Activated naive CD4-positive, alpha-beta T cell treated with anti-CD3 and anti-CD28 coated beads for 36 hours (primary cell): ENCODE measurements at regions not wholly inside any gene's neighbourhood (a gene's known extent, or its start where the extent isn't known, plus 50 kb on each side); places are given as distances from the start of the nearest gene placed in this dataset.
A peak's percentile ranks its signal among the peaks of the same experiment; 100 is the strongest.

Source experiments
- CTCF ChIA-PET: fragments of 350-600 bp; sonication (Branson Sonifier 250); formaldehyde crosslinking; loops from one replicate; lab custom pipeline; 2021; ENCODE audit warnings: antibody characterized with exemption; lab: Charles Lee
- DNase-seq: peaks from one replicate; pipeline ENCODE4 v3.0.0-alpha.2; 2020
- H3K27ac Mint-ChIP-seq: one replicate; pipeline ENCODE4 v1.8.0; 2021; ENCODE audit warnings: mild to moderate bottlenecking, mixed read lengths
- H3K27me3 Mint-ChIP-seq: one replicate; pipeline ENCODE4 v1.8.0; 2021; ENCODE audit warnings: low read depth, mixed read lengths
- H3K36me3 Mint-ChIP-seq: one replicate; pipeline ENCODE4 v1.8.0; 2021; ENCODE audit warnings: low read depth, mixed read lengths
- H3K4me1 Mint-ChIP-seq: one replicate; pipeline ENCODE4 v1.8.0; 2021; ENCODE audit warnings: low read depth, mixed read lengths
- H3K4me3 Mint-ChIP-seq: one replicate; pipeline ENCODE4 v1.8.0; 2021; ENCODE audit warnings: mild to moderate bottlenecking, moderate library complexity, mixed read lengths
- H3K9me3 Mint-ChIP-seq: one replicate; pipeline ENCODE4 v1.8.0; 2021; ENCODE audit warnings: mixed read lengths
- intact Hi-C: fragments of 100-400 bp; cut with micrococcal nuclease; formaldehyde crosslinking; loops from one replicate; pipeline ENCODE4 v1.15.1; 2023

DNA sequence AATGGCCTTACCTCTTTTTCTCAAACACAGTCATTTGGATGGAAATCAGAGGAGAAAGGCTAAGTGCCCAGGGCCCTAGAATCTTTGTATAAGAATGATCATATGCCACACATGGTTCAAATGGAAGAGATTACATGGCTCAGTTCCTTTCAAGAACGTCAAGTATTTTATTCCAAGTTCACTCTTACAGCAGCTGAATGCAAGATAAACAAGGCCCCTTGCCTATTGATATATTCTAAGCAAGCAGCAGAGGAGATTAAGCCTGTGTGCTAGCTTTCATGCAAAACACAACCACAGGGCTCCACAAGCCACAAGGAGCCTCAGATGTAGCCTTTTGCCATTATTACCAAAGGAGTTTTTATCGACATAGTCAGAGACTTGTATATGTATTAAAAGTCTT is 55.3 kb upstream of the SLCO6A1 start:
- no peak for DNase-seq
- Mint-ChIP-seq H3K36me3 (peaks cover 2% of the 10 kb centered on the region), H3K4me3 (no peak overlapping the region), H3K27me3 (peaks cover 10% of the 10 kb centered on the region), H3K27ac (no peak overlapping the region), H3K4me1 (no peaks in the 10 kb centered on the region), H3K9me3 (peaks cover 5% of the 10 kb centered on the region)
- intact Hi-C loops = no loop called here
- CTCF ChIA-PET = interaction anchor here (0.8 kb wide), 1 partner anchor 9 kb away, joined by 3 read pairs; no protein-coding TSS in a partner anchor

DNA sequence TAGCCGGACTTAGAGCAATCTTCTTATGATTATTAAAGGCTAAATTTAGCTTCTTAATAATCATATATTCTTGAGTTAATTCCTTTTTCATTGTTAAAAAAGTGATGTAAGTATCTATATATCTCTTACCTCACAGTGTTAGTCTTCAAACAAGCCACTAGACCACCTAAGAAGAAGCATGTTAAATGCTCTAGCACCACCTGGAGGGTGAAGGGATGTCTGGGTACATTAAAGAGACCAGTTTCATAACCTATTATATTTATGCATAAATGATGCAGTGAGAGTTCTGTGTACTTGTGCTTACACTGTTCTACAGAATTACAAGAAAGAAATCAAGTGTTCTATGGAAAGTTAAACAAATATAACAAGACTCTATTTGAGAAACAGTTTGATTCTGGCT is 55.9 kb upstream of the SLCO6A1 start:
- Mint-ChIP-seq H3K27ac (no peak overlapping the region), H3K36me3 (peaks cover under 1% of the 10 kb centered on the region), H3K9me3 (peaks cover 3% of the 10 kb centered on the region), H3K27me3 (peaks cover 10% of the 10 kb centered on the region), H3K4me1 (no peaks in the 10 kb centered on the region), H3K4me3 (no peak overlapping the region)
- no peak for DNase-seq
- intact Hi-C loops = no loop called here
- CTCF ChIA-PET = interaction anchor here (0.8 kb wide), 1 partner anchor 8 kb away, joined by 3 read pairs; no protein-coding TSS in a partner anchor

DNA sequence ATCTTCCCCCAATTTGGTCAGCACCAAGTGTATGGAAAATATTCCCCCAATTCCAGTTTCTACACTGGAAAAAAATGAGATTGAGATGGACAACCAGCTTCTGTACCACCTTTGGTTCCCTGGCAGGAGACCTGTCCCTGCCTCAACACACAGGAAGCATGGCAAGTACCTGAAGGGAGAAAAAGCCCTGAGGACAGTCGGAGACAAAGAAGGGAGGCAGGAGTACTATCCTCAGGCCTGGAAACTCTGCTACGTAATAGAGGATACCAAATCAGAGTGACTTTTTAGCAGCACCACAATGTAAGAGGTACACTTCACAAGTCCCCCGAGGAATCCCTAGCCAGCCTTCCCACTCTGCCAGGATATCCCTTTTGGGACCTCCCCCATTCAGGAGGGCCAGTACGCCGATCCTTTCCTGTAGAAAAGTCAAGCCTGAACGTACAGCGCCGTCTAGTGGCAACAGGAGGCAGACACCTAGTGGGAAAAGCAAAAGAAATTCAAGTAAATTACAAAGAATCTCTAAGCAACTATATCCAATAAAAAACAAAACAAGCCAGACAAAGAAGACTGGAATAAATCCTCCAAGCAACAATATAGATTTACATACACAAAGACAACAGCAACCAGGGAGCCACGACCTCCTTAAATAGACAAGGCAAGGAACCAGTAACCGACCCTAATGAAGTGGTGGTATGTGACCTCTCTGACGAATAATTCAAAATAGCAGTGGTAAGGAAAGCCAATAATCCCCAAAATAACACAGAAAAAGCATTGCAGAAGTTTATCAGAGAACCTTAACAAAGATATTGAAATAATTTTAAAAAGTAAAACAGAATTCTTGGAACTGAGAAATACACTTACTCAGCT is 63.3 kb upstream of the SLCO6A1 start:
- no peaks in the 10 kb centered on the region for H3K36me3 Mint-ChIP-seq
- no peak overlapping the region for H3K27ac Mint-ChIP-seq
- peaks cover 4% of the 10 kb centered on the region for H3K27me3 Mint-ChIP-seq
- peak; percentile 36 for DNase-seq
- H3K4me1 Mint-ChIP-seq = no peaks in the 10 kb centered on the region
- intact Hi-C loops = no loop called here
- CTCF ChIA-PET = interaction anchor here (0.6 to 0.8 kb wide), 2 partner anchors 25 to 119 kb away, joined by 3 to 4 read pairs; no protein-coding TSS in a partner anchor
- peaks cover 3% of the 10 kb centered on the region for H3K9me3 Mint-ChIP-seq
- no peak overlapping the region for H3K4me3 Mint-ChIP-seq

DNA sequence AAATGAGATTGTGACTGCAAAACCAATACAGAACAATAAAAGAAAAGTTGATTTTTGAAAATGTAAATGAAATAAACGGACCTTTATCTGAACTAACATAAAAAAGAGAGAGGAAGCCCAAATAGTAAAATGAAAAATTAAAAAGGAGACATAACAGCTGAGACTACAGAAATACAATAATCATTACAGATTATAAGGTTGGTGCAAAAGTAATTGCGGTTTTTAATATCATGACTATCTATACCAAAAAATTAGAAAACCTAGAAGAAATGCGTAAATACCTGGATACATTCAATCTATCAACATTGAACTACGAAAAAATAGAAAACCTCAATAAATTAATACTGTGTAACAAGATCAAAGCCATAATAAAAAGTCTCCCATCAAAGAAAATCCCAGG is 71.9 kb upstream of the SLCO6A1 start:
- intact Hi-C loops = no loop called here
- Mint-ChIP-seq H3K9me3 (peaks cover 3% of the 10 kb centered on the region), H3K27me3 (peaks cover 13% of the 10 kb centered on the region), H3K4me1 (no peaks in the 10 kb centered on the region), H3K4me3 (no peak overlapping the region), H3K36me3 (no peaks in the 10 kb centered on the region), H3K27ac (no peak overlapping the region)
- no peak for DNase-seq
- CTCF ChIA-PET = no interaction called here

DNA sequence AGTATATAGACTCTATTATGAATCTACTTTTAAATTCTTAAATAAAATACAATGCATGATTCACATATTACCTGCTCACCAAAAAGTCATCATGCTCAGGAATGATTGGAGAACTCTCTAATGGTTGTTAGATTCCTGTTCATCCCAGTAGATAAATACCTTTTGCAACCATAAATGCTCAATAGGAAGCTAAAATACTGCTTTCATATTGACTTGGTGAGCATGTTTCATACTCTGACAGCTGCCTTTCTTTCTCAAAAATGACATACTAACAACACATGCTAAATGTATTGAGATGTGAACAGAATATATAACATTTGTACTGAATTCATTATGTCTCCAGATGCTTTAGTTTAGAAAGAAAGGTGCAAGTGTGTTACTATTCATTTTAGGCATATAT is 79.6 kb upstream of the SLCO6A1 start:
- DNase-seq = no peak
- Mint-ChIP-seq H3K9me3 (no peaks in the 10 kb centered on the region), H3K27ac (no peak overlapping the region), H3K4me1 (no peaks in the 10 kb centered on the region), H3K27me3 (peaks cover 2% of the 10 kb centered on the region), H3K4me3 (no peak overlapping the region), H3K36me3 (no peaks in the 10 kb centered on the region)
- CTCF ChIA-PET = no interaction called here
- intact Hi-C loops = no loop called here

DNA sequence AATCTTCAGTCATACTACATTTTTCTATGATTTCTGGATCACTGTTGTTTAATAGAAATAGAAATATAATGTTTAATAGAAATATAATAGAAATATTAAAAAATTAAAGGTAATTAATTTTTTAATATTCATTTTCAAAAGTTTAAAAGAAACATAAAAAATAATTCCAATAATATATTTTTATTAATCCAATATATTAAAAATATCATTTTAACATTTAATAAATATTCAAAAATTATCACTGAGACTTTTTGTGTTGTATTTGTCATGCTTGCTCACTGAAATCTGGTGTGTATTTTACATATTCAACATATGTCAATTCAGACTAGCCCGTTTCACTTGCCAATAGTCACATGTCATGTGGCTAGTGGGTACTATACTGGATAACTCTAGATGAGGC is 80.6 kb upstream of the SLCO6A1 start:
- no peak for DNase-seq
- no peaks in the 10 kb centered on the region for H3K36me3 Mint-ChIP-seq
- no peaks in the 10 kb centered on the region for H3K27me3 Mint-ChIP-seq
- CTCF ChIA-PET = no interaction called here
- no peaks in the 10 kb centered on the region for H3K9me3 Mint-ChIP-seq
- no peak overlapping the region for H3K4me3 Mint-ChIP-seq
- no peak overlapping the region for H3K27ac Mint-ChIP-seq
- H3K4me1 Mint-ChIP-seq = no peaks in the 10 kb centered on the region
- intact Hi-C loops = no loop called here

DNA sequence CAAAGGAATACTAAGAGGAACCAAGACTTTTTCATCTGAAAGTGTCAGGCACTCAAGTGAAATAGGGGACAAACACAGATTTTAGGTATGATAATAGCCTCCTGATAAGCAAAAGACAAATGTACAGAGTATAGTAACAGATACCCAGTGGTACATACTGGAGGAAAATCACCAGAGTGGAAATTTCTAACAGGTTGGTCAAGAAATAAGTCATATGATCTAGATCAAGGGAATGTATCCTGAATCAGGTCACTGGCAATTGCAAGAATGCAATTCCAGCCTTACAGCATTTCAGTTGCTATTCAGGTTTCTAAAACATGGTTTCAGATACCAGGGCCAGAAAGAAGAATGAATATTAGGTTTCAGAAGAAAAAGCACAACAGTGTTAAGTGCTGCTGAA is 82.2 kb upstream of the SLCO6A1 start:
- intact Hi-C loops = loop anchor here (5.0 kb wide), 1 partner anchor 211 kb away; no protein-coding TSS in a partner anchor
- H3K4me3 Mint-ChIP-seq = no peak overlapping the region
- no peaks in the 10 kb centered on the region for H3K27me3 Mint-ChIP-seq
- CTCF ChIA-PET = interaction anchor here (0.6 kb wide), 1 partner anchor 894 kb away, joined by 3 read pairs; no protein-coding TSS in a partner anchor
- H3K27ac Mint-ChIP-seq = no peak overlapping the region
- DNase-seq = no peak
- no peaks in the 10 kb centered on the region for H3K36me3 Mint-ChIP-seq
- no peaks in the 10 kb centered on the region for H3K4me1 Mint-ChIP-seq
- no peaks in the 10 kb centered on the region for H3K9me3 Mint-ChIP-seq

DNA sequence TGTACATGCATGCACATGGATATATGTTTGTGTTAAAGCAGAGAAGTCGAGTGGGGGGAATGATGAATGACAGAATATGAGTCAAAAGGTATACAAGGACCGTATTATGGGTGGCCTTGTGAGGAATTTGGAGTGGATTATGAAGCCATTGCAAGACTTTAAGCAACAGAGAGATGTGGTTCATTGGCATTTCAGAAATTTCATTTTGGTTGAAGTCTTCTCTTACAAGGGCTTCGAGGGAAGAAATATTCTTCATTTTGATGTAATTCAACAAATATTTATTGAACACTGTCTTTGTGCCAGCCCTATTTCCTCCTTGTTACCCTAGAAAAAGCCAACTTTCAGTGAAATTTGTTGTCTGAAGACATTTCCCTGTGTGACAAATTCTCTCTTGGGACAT is 83.9 kb upstream of the SLCO6A1 start:
- CTCF ChIA-PET = interaction anchor here (0.5 to 1.2 kb wide), 4 partner anchors 74 to 463 kb away, joined by 3 to 5 read pairs (median 4); no protein-coding TSS in a partner anchor
- H3K4me3 Mint-ChIP-seq = no peak overlapping the region
- no peaks in the 10 kb centered on the region for H3K36me3 Mint-ChIP-seq
- H3K27ac Mint-ChIP-seq = no peak overlapping the region
- DNase-seq = no peak
- intact Hi-C loops = loop anchor here (1.0 to 5.0 kb wide), 6 partner anchors 88 to 642 kb away; no protein-coding TSS in a partner anchor
- H3K4me1 Mint-ChIP-seq = no peaks in the 10 kb centered on the region
- H3K9me3 Mint-ChIP-seq = no peaks in the 10 kb centered on the region
- peaks cover 2% of the 10 kb centered on the region for H3K27me3 Mint-ChIP-seq

DNA sequence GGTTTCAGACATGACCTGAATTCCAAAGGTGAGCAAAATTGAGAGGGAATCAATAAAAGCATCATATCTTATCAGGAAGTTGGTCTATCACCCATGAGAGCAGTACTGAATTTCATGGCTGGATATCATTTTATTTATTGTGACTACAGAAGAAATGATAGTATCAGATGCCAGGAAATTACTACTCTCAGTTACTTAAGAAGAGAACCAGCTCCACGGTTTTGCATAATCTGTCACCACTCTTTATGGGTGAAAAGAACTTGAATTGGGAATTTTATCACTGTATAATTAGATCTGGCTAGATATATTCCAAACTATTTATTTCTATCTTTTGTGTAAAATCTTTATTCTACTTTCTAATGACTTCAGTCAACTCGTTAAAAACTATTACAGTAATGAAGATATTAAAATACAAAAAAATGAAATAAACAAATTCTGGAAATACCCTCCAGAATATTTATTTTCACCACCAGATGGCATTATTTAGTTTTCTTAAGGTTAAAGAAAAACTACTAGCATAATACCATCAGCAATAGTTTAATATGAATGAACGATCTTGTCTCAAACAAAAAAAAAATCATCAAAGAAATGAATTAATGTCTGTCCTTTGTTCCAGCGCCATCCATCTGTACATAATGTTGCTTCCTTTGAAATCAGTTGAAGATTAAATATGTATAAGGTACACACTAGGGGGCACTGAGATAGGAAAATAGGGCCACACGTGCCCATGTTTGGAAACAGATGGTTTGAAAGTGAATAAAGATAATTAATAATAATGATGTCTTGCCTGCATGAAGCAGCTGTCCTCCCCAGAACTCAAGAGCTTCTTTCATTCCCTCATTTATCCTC is 84.7 kb upstream of the SLCO6A1 start:
- CTCF ChIA-PET = interaction anchor here (0.5 to 1.8 kb wide), 7 partner anchors 73 to 641 kb away, joined by 3 to 6 read pairs (median 4); no protein-coding TSS in a partner anchor
- no peaks in the 10 kb centered on the region for H3K9me3 Mint-ChIP-seq
- no peak overlapping the region for H3K27ac Mint-ChIP-seq
- intact Hi-C loops = loop anchor here (1.0 to 5.0 kb wide), 6 partner anchors 87 to 641 kb away; no protein-coding TSS in a partner anchor
- no peaks in the 10 kb centered on the region for H3K36me3 Mint-ChIP-seq
- H3K4me1 Mint-ChIP-seq = no peaks in the 10 kb centered on the region
- DNase-seq = no peak
- H3K4me3 Mint-ChIP-seq = no peak overlapping the region
- peaks cover 6% of the 10 kb centered on the region for H3K27me3 Mint-ChIP-seq

DNA sequence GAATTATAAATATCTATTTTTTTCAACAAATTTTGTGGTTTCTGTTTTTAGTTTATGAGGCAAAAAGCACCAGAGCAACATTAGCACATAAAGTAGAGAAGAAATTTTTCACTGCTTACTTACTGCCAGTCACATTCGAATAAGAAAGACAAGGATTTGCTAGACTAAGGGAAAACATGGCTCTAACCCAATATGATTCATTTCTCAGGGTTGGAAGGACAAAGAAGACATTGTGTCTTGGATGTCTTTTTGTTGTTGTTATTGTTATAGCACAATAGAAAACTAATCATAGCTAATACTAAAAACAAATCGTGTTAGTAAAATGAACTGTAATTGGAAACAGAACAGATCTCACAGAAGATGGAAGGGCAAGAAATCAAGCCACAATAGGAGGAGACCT is 90.9 kb upstream of the SLCO6A1 start:
- no peak overlapping the region for H3K27ac Mint-ChIP-seq
- intact Hi-C loops = loop anchor here (10.0 kb wide), 1 partner anchor 885 kb away; no protein-coding TSS in a partner anchor
- CTCF ChIA-PET = no interaction called here

DNA sequence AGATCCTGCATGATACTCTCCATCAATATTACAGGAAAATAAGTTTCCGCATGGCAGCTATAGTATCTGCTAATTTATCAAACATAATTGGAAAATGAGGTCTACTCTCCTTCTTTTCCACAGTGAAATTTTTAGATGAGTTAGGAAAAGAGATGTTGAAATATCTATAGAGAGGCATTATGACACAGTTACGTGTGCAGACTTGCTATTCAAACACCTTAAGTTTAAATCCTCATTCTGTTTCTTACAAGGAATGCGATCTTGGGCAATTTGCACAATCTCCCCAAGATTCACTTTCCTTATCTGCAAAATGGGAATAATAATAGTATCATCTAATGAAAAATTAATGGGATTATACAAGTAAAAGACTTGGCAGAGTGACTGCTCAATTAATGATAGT is 91.7 kb upstream of the SLCO6A1 start:
- peaks cover 7% of the 10 kb centered on the region for H3K4me1 Mint-ChIP-seq
- H3K27me3 Mint-ChIP-seq = peaks cover 6% of the 10 kb centered on the region
- H3K9me3 Mint-ChIP-seq = peaks cover 5% of the 10 kb centered on the region
- intact Hi-C loops = loop anchor here (10.0 kb wide), 1 partner anchor 884 kb away; no protein-coding TSS in a partner anchor
- no peaks in the 10 kb centered on the region for H3K36me3 Mint-ChIP-seq
- no peak overlapping the region for H3K27ac Mint-ChIP-seq
- H3K4me3 Mint-ChIP-seq = no peak overlapping the region
- CTCF ChIA-PET = no interaction called here
- no peak for DNase-seq

More for the DNA sequence above, 90.9 kb upstream of the SLCO6A1 start:
- Mint-ChIP-seq H3K36me3 (no peaks in the 10 kb centered on the region), H3K4me3 (no peak overlapping the region), H3K4me1 (peaks cover 5% of the 10 kb centered on the region), H3K27me3 (peaks cover 6% of the 10 kb centered on the region), H3K9me3 (peaks cover 5% of the 10 kb centered on the region)
- no peak for DNase-seq

DNA sequence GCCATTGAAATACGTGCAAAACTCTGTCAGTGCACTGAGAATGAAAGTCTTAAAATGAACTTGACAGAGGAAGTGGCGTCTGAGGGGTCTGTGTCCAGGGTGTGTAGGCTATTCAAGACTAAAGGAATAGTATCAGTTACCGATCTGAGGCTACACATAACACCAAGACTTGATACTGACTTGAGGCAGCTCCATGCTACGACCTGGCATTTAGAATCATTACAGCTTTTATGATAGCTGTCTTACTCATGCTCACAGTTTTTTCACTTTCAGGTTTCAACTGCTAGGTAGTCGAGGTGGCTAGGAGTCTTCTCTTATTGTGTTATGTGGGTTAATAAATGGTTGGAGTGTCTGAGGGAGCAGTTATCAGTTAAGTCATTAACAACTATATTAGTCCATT is 92.8 kb upstream of the SLCO6A1 start:
- CTCF ChIA-PET = no interaction called here
- intact Hi-C loops = loop anchor here (10.0 kb wide), 1 partner anchor 883 kb away; no protein-coding TSS in a partner anchor
- DNase-seq = peak; percentile 6
- peaks cover 6% of the 10 kb centered on the region for H3K27me3 Mint-ChIP-seq
- H3K4me3 Mint-ChIP-seq = no peak overlapping the region
- H3K36me3 Mint-ChIP-seq = no peaks in the 10 kb centered on the region
- H3K9me3 Mint-ChIP-seq = peaks cover 5% of the 10 kb centered on the region
- peaks cover 13% of the 10 kb centered on the region for H3K4me1 Mint-ChIP-seq
- H3K27ac Mint-ChIP-seq = no peak overlapping the region
